ENCODE measurements at regions not wholly inside any gene's neighbourhood (a gene's known extent, or its start where the extent isn't known, plus 50 kb on each side); places are given as distances from the start of the nearest gene placed in this dataset.

- TF ChIP-seq, protein P1, sequence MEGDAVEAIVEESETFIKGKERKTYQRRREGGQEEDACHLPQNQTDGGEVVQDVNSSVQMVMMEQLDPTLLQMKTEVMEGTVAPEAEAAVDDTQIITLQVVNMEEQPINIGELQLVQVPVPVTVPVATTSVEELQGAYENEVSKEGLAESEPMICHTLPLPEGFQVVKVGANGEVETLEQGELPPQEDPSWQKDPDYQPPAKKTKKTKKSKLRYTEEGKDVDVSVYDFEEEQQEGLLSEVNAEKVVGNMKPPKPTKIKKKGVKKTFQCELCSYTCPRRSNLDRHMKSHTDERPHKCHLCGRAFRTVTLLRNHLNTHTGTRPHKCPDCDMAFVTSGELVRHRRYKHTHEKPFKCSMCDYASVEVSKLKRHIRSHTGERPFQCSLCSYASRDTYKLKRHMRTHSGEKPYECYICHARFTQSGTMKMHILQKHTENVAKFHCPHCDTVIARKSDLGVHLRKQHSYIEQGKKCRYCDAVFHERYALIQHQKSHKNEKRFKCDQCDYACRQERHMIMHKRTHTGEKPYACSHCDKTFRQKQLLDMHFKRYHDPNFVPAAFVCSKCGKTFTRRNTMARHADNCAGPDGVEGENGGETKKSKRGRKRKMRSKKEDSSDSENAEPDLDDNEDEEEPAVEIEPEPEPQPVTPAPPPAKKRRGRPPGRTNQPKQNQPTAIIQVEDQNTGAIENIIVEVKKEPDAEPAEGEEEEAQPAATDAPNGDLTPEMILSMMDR (IDR thresholded peaks at IDR 0.05) = no peak
- TF ChIP-seq EZH2phosphoT487 (IDR thresholded peaks at IDR 0.05) = no peak
Measured at GRCh38 chr2:200208041-200208440, 98.5 kb upstream of the SPATS2L start.
